HG03045 (cell line): ENCODE measurements at regions not wholly inside any gene's neighbourhood (a gene's known extent, or its start where the extent isn't known, plus 50 kb on each side); places are given as distances from the start of the nearest gene placed in this dataset.

Source experiments
- ATAC-seq: cut with Tn5 transposase; IDR thresholded peaks from one replicate; pipeline ENCODE4 v1.9.1; 2021; ENCODE audit warnings: mild to moderate bottlenecking, moderate library complexity; ENCODE audit not compliant: unreplicated experiment

- no peak for ATAC-seq
Observed at GRCh38 chr17:27390540-27390939, 65.7 kb upstream of the KSR1 start.

DNA sequence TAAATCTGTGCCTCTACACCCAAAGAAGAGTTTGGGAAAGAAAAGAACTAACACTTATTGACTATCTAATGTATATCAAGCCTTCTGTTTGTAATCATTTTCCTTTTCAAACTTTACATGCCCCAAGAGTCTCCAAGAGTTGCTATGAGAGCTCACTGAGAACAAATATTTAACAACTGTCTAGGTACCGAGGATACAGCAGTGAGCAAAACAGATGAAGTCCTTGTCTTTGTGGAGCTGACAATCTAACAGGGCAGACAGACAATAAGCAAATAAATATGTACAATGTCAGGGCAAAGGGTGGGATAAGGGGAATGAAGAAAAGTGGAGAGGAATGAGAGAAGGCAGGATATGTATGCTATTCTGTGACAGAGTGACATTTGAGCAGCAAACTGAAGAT lies 64.8 kb upstream of the KSR1 start:
- ATAC-seq, result no peak

- no peak for ATAC-seq
Observed at GRCh38 chr17:27396045-27396444, 60.2 kb upstream of the KSR1 start.

- ATAC-seq, result no peak
Observed at GRCh38 chr17:27396941-27397340, 59.3 kb upstream of the KSR1 start.

DNA sequence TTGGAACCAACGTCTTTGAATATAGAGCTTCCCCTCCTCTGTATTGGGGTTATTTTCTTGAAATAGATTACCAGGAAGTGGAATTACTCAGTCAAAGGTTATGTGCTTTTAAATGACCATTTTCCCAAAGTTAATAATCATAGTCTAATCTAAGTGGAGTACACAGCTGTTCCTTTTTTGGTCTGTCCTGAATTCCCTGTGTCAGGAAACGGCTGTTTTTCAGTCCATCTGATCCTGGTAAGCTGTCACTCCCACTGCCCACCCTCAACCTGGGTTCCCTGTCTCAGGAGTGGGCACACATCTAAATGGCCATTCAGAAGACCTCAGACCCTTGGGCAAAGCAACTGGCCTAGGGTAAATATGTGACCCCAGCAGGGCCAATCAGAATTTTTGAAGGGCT lies 57.6 kb upstream of the KSR1 start:
- ATAC-seq, result no peak

- no peak for ATAC-seq
Observed at GRCh38 chr17:27400991-27401390, 55.3 kb upstream of the KSR1 start.

GRCh38 chr17:27402943-27403342 lies 53.3 kb upstream of the KSR1 start:
- no peak for ATAC-seq

DNA sequence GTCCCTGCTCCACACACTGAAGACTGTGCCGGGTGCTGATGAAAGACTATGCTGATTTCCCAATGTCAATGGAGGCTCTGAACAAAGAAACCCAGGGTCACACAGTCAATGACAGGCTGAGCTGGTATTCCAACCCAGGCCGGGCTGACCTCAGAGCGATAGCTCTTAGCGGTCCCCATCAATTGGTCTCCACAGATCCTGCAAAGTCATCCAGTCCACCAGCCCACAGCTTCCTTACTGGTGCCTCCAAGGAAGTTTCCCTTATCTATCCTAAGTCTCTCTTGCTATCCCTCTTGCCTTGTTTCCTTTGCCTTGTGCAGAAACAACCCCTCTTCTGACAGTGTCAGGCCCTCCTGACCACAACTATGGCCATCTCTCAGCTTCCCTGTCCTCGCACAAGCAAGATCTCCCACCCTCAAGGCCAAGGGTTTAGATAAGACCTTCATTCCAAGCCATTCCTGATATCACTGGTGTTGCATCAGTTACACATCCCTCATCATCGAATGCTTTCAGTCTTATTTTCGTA lies 52.7 kb upstream of the KSR1 start:
- ATAC-seq, result no peak

DNA sequence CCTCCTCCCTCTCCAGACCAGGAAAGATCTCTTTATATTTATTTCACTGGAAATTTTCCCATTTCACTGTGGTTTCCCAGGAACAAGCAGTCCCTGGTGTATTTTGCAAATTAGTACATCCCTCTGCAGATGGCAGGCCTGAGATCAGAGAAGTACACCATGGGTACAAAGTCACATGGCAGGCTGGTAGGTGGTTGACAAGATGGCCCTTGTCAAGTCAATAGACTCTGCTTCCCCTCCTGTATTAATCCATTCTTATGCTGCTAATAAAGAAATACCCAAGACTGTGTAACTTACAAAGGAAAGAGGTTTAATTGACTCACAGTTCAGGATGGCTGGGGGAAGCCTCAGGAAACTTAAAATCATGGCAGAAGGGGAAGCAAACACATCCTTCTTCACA lies 51.6 kb upstream of the KSR1 start:
- ATAC-seq, result no peak
